Ovary (tissue), 3 donors: ENCODE measurements at regions not wholly inside any gene's neighbourhood (a gene's known extent, or its start where the extent isn't known, plus 50 kb on each side); places are given as distances from the start of the nearest gene placed in this dataset.

Source experiments
- CTCF ChIP-seq, 3 donors: fragments of 450-650 bp in 2 of 3; fragments of 200-600 bp in 1 of 3; IDR thresholded peaks; one replicate each; pipeline versions ENCODE4 v1.5.1 to v1.8.0; 2016 to 2022; ENCODE audit warnings: antibody characterized with exemption in 3 of 3, mild to moderate bottlenecking in 1 of 3
- POLR2A ChIP-seq: fragments of 450-650 bp; IDR thresholded peaks from one replicate; pipeline ENCODE4 v1.6.1; 2017; ENCODE audit warnings: antibody characterized with exemption, mild to moderate bottlenecking, moderate library complexity
- donor health status: DM: no; HTN: no; CAD: no.

- no peak for TF ChIP-seq CTCF (IDR thresholded peaks at IDR 0.05)
- TF ChIP-seq POLR2A: no peak
Observed at GRCh38 chr11:42772886-42773285, 538.9 kb upstream of the API5 start.
